ENCODE measurements at regions not wholly inside any gene's neighbourhood (a gene's known extent, or its start where the extent isn't known, plus 50 kb on each side); places are given as distances from the start of the nearest gene placed in this dataset.

GRCh38 chrX:4263030-4263803 lies 549.8 kb upstream of the PRKX start:
- TF ChIP-seq CTCF (IDR thresholded peaks at IDR 0.05; ENCODE audit: low read depth, low read length, poor library complexity, severe bottlenecking) (no peak), EZH2phosphoT487 (IDR thresholded peaks at IDR 0.05; ENCODE audit: borderline replicate concordance, low read length) (no peak)

All from DOHH2 (cell line).